COR-L47 (cell line): ENCODE measurements at regions not wholly inside any gene's neighbourhood (a gene's known extent, or its start where the extent isn't known, plus 50 kb on each side); places are given as distances from the start of the nearest gene placed in this dataset.
A peak's percentile ranks its signal among the peaks of the same experiment; 100 is the strongest.
"Not testable (repeated sequence)": the region's sequence is repeated elsewhere in the genome, so short reads cannot be mapped to it uniquely, and the experiment has no call there.

ENCODE experiments used
- DNase-seq: peaks from one replicate; lab custom pipeline; 2025; lab: John Stamatoyannopoulos, UW

DNA sequence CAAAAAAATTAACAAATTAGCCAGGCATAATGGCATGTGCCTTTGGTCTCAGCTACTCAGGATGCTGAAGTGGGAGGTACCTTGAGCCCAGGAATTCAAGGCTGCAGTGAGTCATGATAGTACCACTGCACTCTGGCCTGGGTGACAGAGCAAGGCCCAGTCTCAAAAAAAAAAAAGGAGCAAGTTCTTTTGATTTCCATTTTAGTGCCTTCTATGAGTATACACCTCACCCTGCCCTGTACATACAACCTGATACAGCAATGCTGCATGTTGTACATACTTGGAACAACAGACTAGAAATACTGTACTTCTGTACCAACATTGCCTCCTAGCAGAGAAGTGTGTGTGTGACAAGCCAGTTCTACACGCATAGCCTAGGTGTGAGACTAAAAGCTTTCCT lies 97.3 kb upstream of the CARMIL1 start:
- no peak for DNase-seq

- DNase-seq = no peak
Observed at GRCh38 chr6:25186919-25187318, 92.3 kb upstream of the CARMIL1 start.

DNA sequence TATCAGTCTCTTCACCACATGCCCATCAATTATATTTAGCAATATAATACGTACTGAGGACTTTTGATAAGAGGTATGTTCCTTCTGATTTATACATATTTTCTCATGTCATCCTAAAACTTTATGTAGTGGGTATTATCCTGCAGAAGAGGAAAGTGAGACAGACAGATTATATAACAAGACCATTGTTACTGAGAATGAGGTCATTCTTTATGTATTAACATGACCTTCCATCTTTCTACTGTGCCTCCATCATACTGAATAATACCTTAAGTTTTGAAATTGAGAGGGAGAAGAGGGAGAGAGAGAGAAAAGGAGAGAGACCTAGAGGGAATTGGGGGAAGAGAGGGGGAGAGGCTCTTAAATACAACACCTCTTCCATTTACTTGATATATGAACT lies 90.9 kb upstream of the CARMIL1 start:
- DNase-seq = no peak

DNA sequence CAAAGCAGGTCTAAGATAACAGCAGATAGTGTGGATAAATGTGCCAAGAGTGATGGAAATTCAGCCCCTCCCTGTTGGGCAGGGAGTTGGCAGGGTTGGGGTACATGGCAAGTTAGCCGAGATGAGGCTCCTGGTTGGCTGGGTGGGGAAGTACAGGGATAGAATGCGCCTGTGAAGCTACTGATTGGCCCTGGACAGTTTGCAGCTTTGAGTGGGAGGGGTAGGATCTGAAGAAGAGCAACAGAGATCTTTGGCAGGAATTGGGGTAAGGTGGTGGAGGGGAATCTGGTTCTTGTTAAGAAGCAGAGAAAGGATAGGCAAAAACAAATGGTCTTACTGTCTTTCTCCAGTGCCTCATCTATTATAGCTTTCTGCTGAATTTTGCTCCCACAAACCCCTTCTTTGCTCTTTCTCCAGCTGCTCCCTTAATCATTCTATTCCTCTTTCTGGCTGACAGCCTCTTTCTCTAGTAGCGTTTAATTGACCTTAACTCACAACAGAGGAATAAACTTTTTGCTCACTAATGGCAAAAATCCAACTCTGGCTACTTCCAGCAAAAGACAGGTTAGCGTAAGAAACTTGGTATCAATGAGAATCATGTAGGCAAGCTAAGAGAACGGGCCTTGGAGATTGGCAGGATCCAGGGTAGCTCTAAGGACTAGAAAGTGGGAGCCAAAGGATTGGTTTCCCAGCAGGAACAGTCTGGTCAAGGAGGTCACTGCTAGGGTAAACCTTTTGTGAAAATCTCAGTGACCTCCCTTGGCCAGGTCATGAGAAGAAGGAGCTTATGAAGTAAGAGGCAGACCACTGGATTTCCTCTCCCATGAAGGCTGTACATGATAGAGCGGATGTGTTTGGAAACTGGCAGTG lies 86.3 kb upstream of the CARMIL1 start:
- no peak for DNase-seq

- DNase-seq = no peak
Observed at GRCh38 chr6:25193460-25194171, 85.6 kb upstream of the CARMIL1 start.

GRCh38 chr6:25194172-25194678 lies 84.9 kb upstream of the CARMIL1 start:
- no peak for DNase-seq

- DNase-seq = peak; percentile 81
Observed at GRCh38 chr6:25196464-25196863, 82.7 kb upstream of the CARMIL1 start.

GRCh38 chr6:25197111-25197510 lies 82.1 kb upstream of the CARMIL1 start:
- DNase-seq = no peak

- DNase-seq = no peak
Observed at GRCh38 chr6:25199544-25199943, 79.6 kb upstream of the CARMIL1 start.

DNA sequence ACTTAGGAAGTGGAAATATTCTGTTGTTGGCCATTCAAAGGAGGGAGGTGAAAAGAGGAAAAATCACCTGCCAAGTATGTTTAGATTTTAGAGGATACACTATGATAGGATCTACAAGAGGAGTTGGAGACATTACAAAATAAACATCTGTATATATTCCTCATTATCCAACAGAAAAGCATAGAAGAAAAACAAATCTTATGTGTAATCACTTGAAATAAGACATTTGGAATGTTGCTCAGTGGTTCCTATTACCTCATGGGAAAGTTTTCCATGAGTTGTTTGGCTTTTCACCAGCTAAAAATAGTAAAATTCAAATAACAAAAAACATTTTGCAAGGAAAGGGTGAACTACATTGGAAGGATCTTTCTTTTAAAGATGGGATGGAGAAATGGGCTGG lies 76.7 kb upstream of the CARMIL1 start:
- DNase-seq = no peak

DNA sequence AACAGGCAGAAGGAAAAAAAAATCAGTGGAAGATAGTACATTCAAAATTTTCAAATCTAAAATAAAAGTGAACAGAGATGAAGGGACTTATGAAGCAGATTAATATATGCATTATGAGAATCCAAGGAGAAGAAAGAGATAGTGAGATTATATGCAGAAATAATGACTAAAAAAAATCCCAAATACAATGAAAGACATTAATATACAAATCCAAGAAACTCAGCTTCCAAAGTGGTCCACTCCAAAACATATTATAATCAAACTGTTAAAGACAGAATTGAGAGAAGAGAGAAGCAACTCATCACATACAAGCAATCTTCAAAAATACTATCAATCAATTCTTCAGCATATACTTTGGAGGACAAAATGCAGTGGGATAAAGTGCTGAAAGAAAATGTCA lies 73.5 kb upstream of the CARMIL1 start:
- DNase-seq = no peak

DNA sequence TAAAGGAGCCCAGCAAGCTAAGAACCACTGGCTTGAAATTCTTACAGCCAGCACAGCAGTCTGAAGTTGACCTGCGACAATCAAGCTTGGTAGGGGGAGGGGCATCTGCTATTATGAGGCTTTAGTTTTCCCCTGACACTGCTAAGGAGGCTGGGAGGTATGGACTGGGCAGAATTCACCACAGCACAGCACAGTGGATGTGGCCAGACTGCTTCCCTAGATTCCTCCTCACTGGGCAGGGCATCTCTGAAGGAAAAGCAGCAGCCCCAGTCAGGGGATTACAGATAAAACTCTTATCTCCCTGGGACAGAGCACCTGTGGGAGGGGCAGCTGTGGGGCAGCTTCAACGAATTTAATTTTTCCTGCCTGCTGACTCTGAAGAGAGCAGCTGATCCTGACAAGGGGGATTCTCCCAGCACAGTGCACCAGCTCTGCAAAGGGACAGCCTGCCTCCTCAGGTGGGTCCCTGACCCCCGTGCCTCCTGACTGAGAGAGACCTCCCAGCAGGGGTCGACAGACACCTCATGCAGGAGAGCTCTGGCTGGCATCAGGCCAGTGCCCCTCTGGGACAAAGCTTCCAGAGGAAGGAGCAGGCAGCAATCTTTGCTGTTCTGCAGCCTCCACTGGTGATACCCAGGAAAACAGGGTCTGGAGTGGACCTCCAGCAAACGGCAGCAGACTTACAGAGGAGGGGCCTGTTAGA lies 71.6 kb upstream of the CARMIL1 start:
- DNase-seq = not testable (repeated sequence)

- no peak for DNase-seq
Observed at GRCh38 chr6:25215881-25216280, 63.3 kb upstream of the CARMIL1 start.

- no peak for DNase-seq
Observed at GRCh38 chr6:25217302-25217701, 61.9 kb upstream of the CARMIL1 start.

GRCh38 chr6:25217829-25218228 lies 61.3 kb upstream of the CARMIL1 start:
- DNase-seq = peak; percentile 18

GRCh38 chr6:25218346-25218745 lies 60.8 kb upstream of the CARMIL1 start:
- DNase-seq = peak; percentile 66

GRCh38 chr6:25219216-25219916 lies 59.8 kb upstream of the CARMIL1 start:
- no peak for DNase-seq

- DNase-seq = no peak
Observed at GRCh38 chr6:25219917-25220278, 59.3 kb upstream of the CARMIL1 start.

DNA sequence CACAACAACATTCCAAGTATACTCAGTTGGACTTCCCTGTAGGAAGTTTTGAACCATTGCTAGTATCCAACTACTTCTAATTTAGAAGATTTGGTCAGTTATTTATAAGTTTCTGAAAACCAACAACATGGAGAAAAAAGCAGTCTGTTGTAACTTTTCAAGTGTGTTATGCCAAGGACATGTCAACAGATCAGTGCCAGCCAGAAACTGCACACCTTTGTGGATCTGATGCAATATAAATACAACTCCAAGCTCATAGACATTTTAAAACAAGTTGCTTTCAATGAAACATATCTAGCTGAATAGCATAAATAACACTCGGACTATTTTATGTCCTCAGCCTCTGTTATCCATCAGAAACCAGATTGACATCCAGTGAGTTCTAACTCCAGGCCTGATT lies 58.3 kb upstream of the CARMIL1 start:
- DNase-seq = no peak

GRCh38 chr6:25222006-25222678 lies 57.0 kb upstream of the CARMIL1 start:
- no peak for DNase-seq

- peak; percentile 54 for DNase-seq
Observed at GRCh38 chr6:25223490-25223991, 55.6 kb upstream of the CARMIL1 start.
